Breast epithelium (tissue), 4 donors: ENCODE measurements at regions not wholly inside any gene's neighbourhood (a gene's known extent, or its start where the extent isn't known, plus 50 kb on each side); places are given as distances from the start of the nearest gene placed in this dataset.

Experiments used
- DNase-seq, 2 donors: peaks; one replicate each; pipeline ENCODE4 v3.0.0-alpha.2; 2019; ENCODE audit warnings: low spot score in 2 of 2
- H3K27ac ChIP-seq, 2 donors: fragments of 200-600 bp; sonication (generic) in 1 of 2; one replicate each; pipeline ENCODE4 v1.5.1; 2016 to 2019; ENCODE audit warnings: mild to moderate bottlenecking in 1 of 2
- H3K27me3 ChIP-seq, 2 donors: fragments of 200-600 bp; sonication (generic) in 1 of 2; one replicate each; pipeline versions ENCODE4 v1.5.1 to v1.6.0; 2017 to 2019; ENCODE audit warnings: control low read depth in 1 of 2, mild to moderate bottlenecking in 1 of 2
- H3K36me3 ChIP-seq: fragments of 200-600 bp; one replicate; pipeline ENCODE4 v1.5.1; 2019
- H3K4me1 ChIP-seq, 2 donors: fragments of 200-600 bp; sonication (generic); one replicate each; pipeline ENCODE4 v1.5.1; 2016 to 2019; ENCODE audit warnings: control low read depth in 1 of 2
- H3K4me3 ChIP-seq, 3 donors: fragments of 200-600 bp; sonication (generic); 1 replicate in 2 of 3; 2 replicates in 1 of 3; pipeline ENCODE4 v1.5.1; 2016 to 2019; ENCODE audit warnings: mild to moderate bottlenecking in 3 of 3, moderate library complexity in 2 of 3
- H3K9me3 ChIP-seq, 2 donors: fragments of 200-600 bp; sonication (generic) in 1 of 2; one replicate each; pipeline ENCODE4 v1.5.1; 2016 to 2019; ENCODE audit warnings: control low read depth in 1 of 2
- POLR2A ChIP-seq: fragments of 450-650 bp; IDR thresholded peaks from one replicate; pipeline ENCODE4 v1.6.1; 2016; ENCODE audit warnings: antibody characterized with exemption, mild to moderate bottlenecking, moderate library complexity
- POLR2AphosphoS5 ChIP-seq, 3 donors: sonication (generic); formaldehyde crosslinking; IDR thresholded peaks; one replicate each; pipeline ENCODE4 v1.6.1; 2017; ENCODE audit warnings: antibody characterized with exemption in 3 of 3
- intact Hi-C: fragments of 100-400 bp; cut with DNase I; formaldehyde crosslinking; loops from one replicate; pipeline ENCODE4 v1.15.1; 2023; ENCODE audit warnings: low total_unique reads
- TF ChIP-seq, protein P1 (sequence below), 3 donors: fragments of 450-650 bp; IDR thresholded peaks; one replicate each; pipeline ENCODE4 v1.5.1; 2016 to 2017; ENCODE audit warnings: antibody characterized with exemption in 3 of 3, mild to moderate bottlenecking in 3 of 3, moderate library complexity in 3 of 3

DNA sequence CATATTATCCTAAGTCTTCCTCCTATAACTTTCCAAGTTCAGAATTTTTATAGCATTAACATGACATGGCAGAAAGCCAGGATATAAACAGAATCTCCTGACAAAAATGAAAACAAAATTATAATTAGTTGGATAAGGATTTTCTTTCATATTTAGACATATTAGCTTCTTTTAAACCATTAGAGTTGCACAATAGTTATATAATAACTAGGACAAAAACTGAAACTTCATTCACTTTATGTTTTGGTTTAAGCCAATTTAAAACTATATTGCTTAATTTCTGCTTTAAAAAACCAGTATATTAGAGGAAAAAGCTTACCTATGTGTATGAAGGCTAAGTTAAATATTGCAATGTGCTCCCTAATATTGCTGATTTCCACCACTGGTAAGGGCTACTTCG lies 254.8 kb downstream of the GPD2 start:
- H3K4me1 ChIP-seq: no peaks in the 10 kb centered on the region
- no peaks in the 10 kb centered on the region for H3K27me3 ChIP-seq
- H3K4me3 ChIP-seq: no peak overlapping the region
- TF ChIP-seq POLR2A (no peak), POLR2AphosphoS5 (IDR thresholded peaks at IDR 0.05) (no peak)
- TF ChIP-seq, protein P1, sequence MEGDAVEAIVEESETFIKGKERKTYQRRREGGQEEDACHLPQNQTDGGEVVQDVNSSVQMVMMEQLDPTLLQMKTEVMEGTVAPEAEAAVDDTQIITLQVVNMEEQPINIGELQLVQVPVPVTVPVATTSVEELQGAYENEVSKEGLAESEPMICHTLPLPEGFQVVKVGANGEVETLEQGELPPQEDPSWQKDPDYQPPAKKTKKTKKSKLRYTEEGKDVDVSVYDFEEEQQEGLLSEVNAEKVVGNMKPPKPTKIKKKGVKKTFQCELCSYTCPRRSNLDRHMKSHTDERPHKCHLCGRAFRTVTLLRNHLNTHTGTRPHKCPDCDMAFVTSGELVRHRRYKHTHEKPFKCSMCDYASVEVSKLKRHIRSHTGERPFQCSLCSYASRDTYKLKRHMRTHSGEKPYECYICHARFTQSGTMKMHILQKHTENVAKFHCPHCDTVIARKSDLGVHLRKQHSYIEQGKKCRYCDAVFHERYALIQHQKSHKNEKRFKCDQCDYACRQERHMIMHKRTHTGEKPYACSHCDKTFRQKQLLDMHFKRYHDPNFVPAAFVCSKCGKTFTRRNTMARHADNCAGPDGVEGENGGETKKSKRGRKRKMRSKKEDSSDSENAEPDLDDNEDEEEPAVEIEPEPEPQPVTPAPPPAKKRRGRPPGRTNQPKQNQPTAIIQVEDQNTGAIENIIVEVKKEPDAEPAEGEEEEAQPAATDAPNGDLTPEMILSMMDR (IDR thresholded peaks at IDR 0.05): no peak
- intact Hi-C loops: no loop called here
- H3K9me3 ChIP-seq: no peaks in the 10 kb centered on the region
- no peaks in the 10 kb centered on the region for H3K36me3 ChIP-seq
- no peak for DNase-seq
- H3K27ac ChIP-seq: no peak overlapping the region

GRCh38 chr2:156695020-156695419 lies 258.8 kb downstream of the GPD2 start:
- intact Hi-C loops: no loop called here
- H3K27ac ChIP-seq: no peak overlapping the region
- no peaks in the 10 kb centered on the region for H3K4me1 ChIP-seq
- DNase-seq: no peak
- no peak overlapping the region for H3K4me3 ChIP-seq
- TF ChIP-seq POLR2AphosphoS5 (IDR thresholded peaks at IDR 0.05) (no peak), POLR2A (no peak)
- TF ChIP-seq, protein P1 (IDR thresholded peaks at IDR 0.05): no peak
- no peaks in the 10 kb centered on the region for H3K27me3 ChIP-seq
- no peaks in the 10 kb centered on the region for H3K36me3 ChIP-seq
- H3K9me3 ChIP-seq: no peaks in the 10 kb centered on the region

GRCh38 chr2:156695595-156695994 lies 259.4 kb downstream of the GPD2 start:
- no peaks in the 10 kb centered on the region for H3K9me3 ChIP-seq
- no peak for DNase-seq
- no peaks in the 10 kb centered on the region for H3K36me3 ChIP-seq
- H3K4me3 ChIP-seq: no peak overlapping the region
- no peaks in the 10 kb centered on the region for H3K27me3 ChIP-seq
- H3K4me1 ChIP-seq: no peaks in the 10 kb centered on the region
- no peak for TF ChIP-seq POLR2A
- intact Hi-C loops: no loop called here
- no peak overlapping the region for H3K27ac ChIP-seq

DNA sequence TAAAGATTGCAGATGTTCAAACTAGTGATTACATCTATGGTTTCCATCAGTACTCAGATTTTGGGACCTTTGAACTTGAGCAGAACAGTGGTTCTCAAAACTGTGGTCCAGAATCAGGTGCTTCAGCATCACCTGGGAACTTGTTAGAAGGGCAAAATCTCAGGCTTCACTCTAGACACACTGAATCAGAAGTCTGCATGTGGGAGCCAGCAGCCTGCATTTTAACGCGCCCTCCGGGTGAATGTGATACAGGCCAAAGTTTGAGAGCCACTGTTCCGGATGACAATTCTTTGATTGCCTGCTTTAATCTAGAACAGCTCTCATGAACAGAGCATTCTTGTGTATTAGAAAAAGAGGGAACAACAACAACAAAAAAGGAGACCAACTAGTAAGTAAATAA lies 261.7 kb downstream of the GPD2 start:
- H3K36me3 ChIP-seq: no peaks in the 10 kb centered on the region
- H3K27me3 ChIP-seq: no peaks in the 10 kb centered on the region
- no peak overlapping the region for H3K4me3 ChIP-seq
- no peak overlapping the region for H3K27ac ChIP-seq
- H3K4me1 ChIP-seq: no peaks in the 10 kb centered on the region
- no peaks in the 10 kb centered on the region for H3K9me3 ChIP-seq
- TF ChIP-seq, protein P1 (IDR thresholded peaks at IDR 0.05): no peak
- TF ChIP-seq POLR2AphosphoS5 (IDR thresholded peaks at IDR 0.05) (no peak), POLR2A (no peak)
- intact Hi-C loops: no loop called here
- no peak for DNase-seq

- Histone ChIP-seq H3K9me3 (no peaks in the 10 kb centered on the region), H3K36me3 (no peaks in the 10 kb centered on the region), H3K27ac (no peak overlapping the region), H3K27me3 (no peaks in the 10 kb centered on the region), H3K4me3 (no peak overlapping the region), H3K4me1 (no peaks in the 10 kb centered on the region)
- intact Hi-C loops: no loop called here
- no peak for TF ChIP-seq POLR2AphosphoS5 (IDR thresholded peaks at IDR 0.05)
- TF ChIP-seq, protein P1 (IDR thresholded peaks at IDR 0.05): no peak
- TF ChIP-seq POLR2A: no peak
- DNase-seq: no peak
These were observed 264.5 kb downstream of the GPD2 start for GRCh38 chr2:156700681-156701080.

GRCh38 chr2:156702541-156702940 lies 266.4 kb downstream of the GPD2 start:
- TF ChIP-seq POLR2AphosphoS5 (IDR thresholded peaks at IDR 0.05) (no peak), POLR2A (no peak)
- TF ChIP-seq, protein P1 (IDR thresholded peaks at IDR 0.05): no peak
- Histone ChIP-seq H3K9me3 (no peaks in the 10 kb centered on the region), H3K27ac (no peak overlapping the region), H3K4me1 (no peaks in the 10 kb centered on the region), H3K4me3 (no peak overlapping the region), H3K27me3 (no peaks in the 10 kb centered on the region), H3K36me3 (no peaks in the 10 kb centered on the region)
- no peak for DNase-seq
- intact Hi-C loops: no loop called here
